K562 (cell line): ENCODE measurements at regions not wholly inside any gene's neighbourhood (a gene's known extent, or its start where the extent isn't known, plus 50 kb on each side); places are given as distances from the start of the nearest gene placed in this dataset.

ENCODE experiments used
- ATAC-seq: fragments of 200-7000 bp; cut with Tn5 transposase; 3 replicates; pipeline ENCODE4 v1.9.1; 2020; ENCODE audit warnings: moderate library complexity
- BruUV-seq: library from RNA; stranded (reverse); fragments of 400-500 nt; replicated peaks from 2 replicates; lab custom pipeline; 2021; lab: Mats Ljungman, UMichigan
- CTCF ChIA-PET: fragments of 300-600 bp; formaldehyde crosslinking; extraction: SDS; loops from one replicate; lab custom pipeline; 2021; ENCODE audit warnings: low intra/inter-chr PET ratio; lab: Yijun Ruan, JAX
- POLR2A ChIA-PET: fragments of 300-600, 350-650 bp; sonication (Branson Sonifier 250); formaldehyde crosslinking; extraction: SDS; loops from one replicate; lab custom pipeline; 2021; ENCODE audit warnings: antibody characterized with exemption, inconsistent platforms; lab: Yijun Ruan, JAX
- DNase-seq, 4 experiments: peaks; one replicate each; pipeline versions ENCODE4 v3.0.0 to v3.0.0-alpha.2; 2011 to 2018; ENCODE audit warnings: low spot score in 3 of 4, mixed read lengths in 3 of 4; ENCODE audit errors: extremely low read depth in 1 of 4
- FAIRE-seq: peaks from 2 replicates; lab custom pipeline; 2011; peaks lifted over from hg19 to GRCh38; lab: Jason Lieb, UNC
- H2AFZ ChIP-seq: 2 replicates; pipeline ENCODE4 v1.6.0; 2011; ENCODE audit warnings: low read depth, low read length, control low read depth, inconsistent platforms
- H3K27ac ChIP-seq: fragments of 200-600 bp; 3 replicates; pipeline ENCODE4 v1.8.0; 2011; ENCODE audit warnings: low read depth, mild to moderate bottlenecking, control low read depth, inconsistent platforms, low read length, moderate library complexity, mixed read lengths; ENCODE audit errors: extremely low read depth
- H3K27me3 ChIP-seq, 2 experiments: fragments of 300-600 bp in 1 of 2; 2 replicates in 1 of 2; 3 replicates in 1 of 2; pipeline versions ENCODE4 v1.6.0 to v1.8.0; 2011; ENCODE audit warnings: inconsistent platforms in 2 of 2, low read length in 2 of 2, mild to moderate bottlenecking in 1 of 2, mixed read lengths in 1 of 2, moderate library complexity in 1 of 2; ENCODE audit not compliant: control insufficient read depth in 2 of 2, insufficient read depth in 2 of 2
- H3K36me3 ChIP-seq: fragments of 300-600 bp; 3 replicates; pipeline ENCODE4 v1.8.0; 2011; ENCODE audit warnings: mild to moderate bottlenecking, low read length, inconsistent platforms; ENCODE audit not compliant: control insufficient read depth, insufficient read depth
- H3K4me1 ChIP-seq, 2 experiments: fragments of 200-600 bp in 1 of 2; replicated peaks in 1 of 2; 2 replicates in 1 of 2; 3 replicates in 1 of 2; pipeline versions ENCODE4 v1.5.1 to v1.8.0; 2011; ENCODE audit warnings: inconsistent platforms in 2 of 2, low read length in 2 of 2, mild to moderate bottlenecking in 1 of 2, mixed read lengths in 1 of 2, moderate library complexity in 1 of 2; ENCODE audit not compliant: control insufficient read depth in 2 of 2, insufficient read depth in 2 of 2
- H3K4me2 ChIP-seq: 2 replicates; pipeline ENCODE4 v1.6.1; 2011; ENCODE audit warnings: low read length, control low read depth, inconsistent platforms, mixed read lengths; ENCODE audit not compliant: insufficient read depth
- H3K4me3 ChIP-seq: fragments of 200-600 bp; sonication (generic), shearing (Covaris generic); 2 replicates; pipeline ENCODE4 v1.5.1; 2016; ENCODE audit warnings: control low read depth, inconsistent platforms
- H3K79me2 ChIP-seq: fragments of 200-600 bp; 3 replicates; pipeline ENCODE4 v1.8.0; 2011; ENCODE audit warnings: low read length, inconsistent platforms; ENCODE audit not compliant: control insufficient read depth, insufficient read depth
- H3K9ac ChIP-seq, 2 experiments: 2 replicates each; pipeline versions ENCODE4 v1.6.0 to v1.6.1; 2011; ENCODE audit warnings: low read depth in 2 of 2, low read length in 2 of 2, control low read depth in 1 of 2, inconsistent platforms in 1 of 2, mild to moderate bottlenecking in 1 of 2, mixed read lengths in 1 of 2; ENCODE audit not compliant: insufficient read depth in 1 of 2
- H3K9me1 ChIP-seq: one replicate; pipeline ENCODE4 v1.6.0; 2011; ENCODE audit warnings: inconsistent platforms, mild to moderate bottlenecking, low read length, moderate library complexity; ENCODE audit not compliant: control insufficient read depth, insufficient read depth
- H3K9me3 ChIP-seq: replicated peaks from 2 replicates; pipeline ENCODE4 v1.5.1; 2011; ENCODE audit warnings: low read depth, low read length, inconsistent platforms; ENCODE audit not compliant: control insufficient read depth, insufficient read depth
- H4K20me1 ChIP-seq: replicated peaks from 2 replicates; pipeline ENCODE4 v1.6.1; 2011; ENCODE audit warnings: low read length, inconsistent platforms, mixed read lengths; ENCODE audit not compliant: control insufficient read depth, insufficient read depth
- ZNF121 ChIP-seq: sonication (generic); formaldehyde crosslinking; conservative IDR thresholded peaks from 2 replicates; pipeline ENCODE4 v1.8.0; 2022; ENCODE audit warnings: missing genetic modification reagents
- ZNF384 ChIP-seq: IDR thresholded peaks from 2 replicates; pipeline ENCODE4 v1.6.1; 2012; ENCODE audit warnings: low read depth, low read length, improper control_type of control experiment
- ZNF407 ChIP-seq: fragments of 450-650 bp; IDR thresholded peaks from 2 replicates; pipeline ENCODE4 v1.6.1; 2016; ENCODE audit warnings: low read depth
- WGBS: fragments of 100-300 bp; shearing (Covaris generic); methylation state at CpG from one replicate; pipeline ENCODE4 v1.1.6; 2016; ENCODE audit warnings: low coverage, mixed read lengths; ENCODE audit not compliant: insufficient coverage; ENCODE audit errors: missing lambda C conversion rate; 5-methylcytosine and 5-hydroxymethylcytosine counted together
- in situ Hi-C: fragments of 300-500 bp; cut with MboI; formaldehyde crosslinking; loops from 4 replicates; pipeline ENCODE4 v1.15.0; 2018; ENCODE audit warnings: inconsistent platforms, mixed read lengths
- intact Hi-C: fragments of 100-400 bp; cut with micrococcal nuclease; formaldehyde crosslinking; loops from 2 replicates; pipeline ENCODE4 v1.14.2; 2022

- H3K9me1 ChIP-seq = peaks cover 5% of the 10 kb centered on the region
- ATAC-seq = no peak
- CTCF ChIA-PET = no interaction called here
- TF ChIP-seq ZNF121 (CRISPR knock-in tag) (no peak), ZNF407 (no peak), ZNF384 (no peak)
- TF ChIP-seq, all 486 proteins: peak for 0
- Histone ChIP-seq H3K4me2 (no peak overlapping the region), H3K27ac (no peak overlapping the region), H3K36me3 (no peaks in the 10 kb centered on the region), H3K9ac (no peak overlapping the region), H3K4me1 (no peaks in the 10 kb centered on the region), H3K9me3 (no peaks in the 10 kb centered on the region), H2AFZ (no peak overlapping the region), H3K4me3 (no peak overlapping the region), H3K79me2 (no peaks in the 10 kb centered on the region), H3K27me3 (peaks cover 16 to 28% of the 10 kb centered on the region in 2 experiments), H4K20me1 (no peaks in the 10 kb centered on the region)
- POLR2A ChIA-PET = no interaction called here
- in situ Hi-C loops = no loop called here
- intact Hi-C loops = no loop called here
- WGBS = 0% methylated on average over 3 of the region's 3 CpGs
- BruUV-seq = no TSS peak
- FAIRE-seq (no peak), DNase-seq (no peak)
Observed at GRCh38 chr7:156419782-156420181, 220.8 kb upstream of the RNF32 start.
